ENCODE measurements at regions not wholly inside any gene's neighbourhood (a gene's known extent, or its start where the extent isn't known, plus 50 kb on each side); places are given as distances from the start of the nearest gene placed in this dataset.
A peak's percentile ranks its signal among the peaks of the same experiment; 100 is the strongest.

DNA sequence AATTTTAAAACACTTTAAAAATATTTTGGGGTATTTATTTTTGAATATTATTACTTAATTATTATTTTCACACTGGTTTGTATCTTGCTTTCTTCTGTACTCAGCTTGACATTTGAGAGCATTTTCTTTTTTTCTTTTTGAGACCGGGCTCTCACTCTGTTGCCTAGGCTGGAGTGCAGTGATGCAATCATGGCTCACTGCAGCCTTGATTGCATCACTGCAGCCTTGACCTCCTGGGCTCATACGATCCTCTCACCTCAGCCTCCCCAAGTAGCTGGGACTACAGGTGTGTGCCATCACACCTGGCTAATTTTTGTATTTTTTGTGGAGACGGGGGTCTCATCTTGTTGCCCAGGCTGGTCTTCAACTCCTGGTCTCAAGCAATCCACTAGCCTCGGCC lies 79.9 kb upstream of the DLX2 start:
- H3K4me3 Mint-ChIP-seq = no peak overlapping the region
- H3K36me3 Mint-ChIP-seq (ENCODE audit: low read depth) = no peaks in the 10 kb centered on the region
- no peak overlapping the region for H3K27ac Mint-ChIP-seq
- H3K4me1 Mint-ChIP-seq (ENCODE audit: low read depth) = peaks cover 25% of the 10 kb centered on the region
- peaks cover 3% of the 10 kb centered on the region for H3K9me3 Mint-ChIP-seq
- ATAC-seq (no peak), DNase-seq (no peak)
- intact Hi-C loops (cut with micrococcal nuclease) = no loop called here
- TF ChIP-seq, protein P1, sequence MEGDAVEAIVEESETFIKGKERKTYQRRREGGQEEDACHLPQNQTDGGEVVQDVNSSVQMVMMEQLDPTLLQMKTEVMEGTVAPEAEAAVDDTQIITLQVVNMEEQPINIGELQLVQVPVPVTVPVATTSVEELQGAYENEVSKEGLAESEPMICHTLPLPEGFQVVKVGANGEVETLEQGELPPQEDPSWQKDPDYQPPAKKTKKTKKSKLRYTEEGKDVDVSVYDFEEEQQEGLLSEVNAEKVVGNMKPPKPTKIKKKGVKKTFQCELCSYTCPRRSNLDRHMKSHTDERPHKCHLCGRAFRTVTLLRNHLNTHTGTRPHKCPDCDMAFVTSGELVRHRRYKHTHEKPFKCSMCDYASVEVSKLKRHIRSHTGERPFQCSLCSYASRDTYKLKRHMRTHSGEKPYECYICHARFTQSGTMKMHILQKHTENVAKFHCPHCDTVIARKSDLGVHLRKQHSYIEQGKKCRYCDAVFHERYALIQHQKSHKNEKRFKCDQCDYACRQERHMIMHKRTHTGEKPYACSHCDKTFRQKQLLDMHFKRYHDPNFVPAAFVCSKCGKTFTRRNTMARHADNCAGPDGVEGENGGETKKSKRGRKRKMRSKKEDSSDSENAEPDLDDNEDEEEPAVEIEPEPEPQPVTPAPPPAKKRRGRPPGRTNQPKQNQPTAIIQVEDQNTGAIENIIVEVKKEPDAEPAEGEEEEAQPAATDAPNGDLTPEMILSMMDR (IDR thresholded peaks at IDR 0.05) = no peak
- CTCF ChIA-PET = no interaction called here
- POLR2A ChIA-PET = no interaction called here
- no peaks in the 10 kb centered on the region for H3K27me3 Mint-ChIP-seq

GRCh38 chr2:172193331-172194089 lies 90.8 kb upstream of the DLX2 start:
- no peak for DNase-seq
- no peak overlapping the region for H3K4me3 Mint-ChIP-seq
- ATAC-seq = no peak
- H3K27ac Mint-ChIP-seq = no peak overlapping the region
- H3K27me3 Mint-ChIP-seq = no peaks in the 10 kb centered on the region
- peaks cover 6% of the 10 kb centered on the region for H3K4me1 Mint-ChIP-seq (ENCODE audit: low read depth)
- peaks cover 4% of the 10 kb centered on the region for H3K36me3 Mint-ChIP-seq (ENCODE audit: low read depth)
- peaks cover 26% of the 10 kb centered on the region for H3K9me3 Mint-ChIP-seq
- intact Hi-C loops (cut with micrococcal nuclease) = no loop called here
- ChIA-PET POLR2A (interaction anchor here (0.8 kb wide), 1 partner anchor 211 kb away, joined by 3 read pairs; no protein-coding TSS in a partner anchor), CTCF (interaction anchor here (1.0 kb wide), 1 partner anchor 10 kb away, joined by 4 read pairs; no protein-coding TSS in a partner anchor)
- TF ChIP-seq, protein P1 (IDR thresholded peaks at IDR 0.05) = no peak

DNA sequence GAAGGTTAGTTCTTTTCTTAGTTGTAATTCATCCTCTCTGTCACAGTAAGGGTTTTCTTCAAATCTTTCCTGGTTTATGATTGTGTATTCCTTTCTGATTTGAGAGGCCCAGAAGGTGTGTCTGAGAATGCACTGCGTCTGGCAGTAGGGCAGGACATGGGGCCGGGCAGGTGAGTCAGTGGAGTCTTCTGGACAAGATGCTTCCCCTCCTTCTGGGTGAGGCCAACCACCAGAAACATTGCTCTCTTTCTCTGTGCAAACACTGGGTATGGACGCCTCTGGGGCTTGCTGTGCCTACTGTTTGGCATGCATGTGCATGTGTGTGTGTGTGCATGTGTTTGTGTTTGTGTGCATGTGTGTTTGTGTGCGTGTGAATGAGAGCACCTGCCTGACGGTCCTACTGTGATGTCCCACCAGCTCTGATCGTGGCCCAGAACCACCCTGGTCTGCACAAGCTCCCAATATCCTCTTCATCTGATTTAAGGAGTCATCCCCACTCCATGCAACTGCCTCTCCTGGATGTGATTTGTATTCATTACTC lies 93.2 kb upstream of the DLX2 start:
- CTCF ChIA-PET = no interaction called here
- intact Hi-C loops (cut with micrococcal nuclease) = no loop called here
- POLR2A ChIA-PET = no interaction called here
- DNase-seq (no peak), ATAC-seq (no peak)
- H3K27me3 Mint-ChIP-seq = no peaks in the 10 kb centered on the region
- no peak overlapping the region for H3K27ac Mint-ChIP-seq
- TF ChIP-seq, protein P1 (IDR thresholded peaks at IDR 0.05) = no peak
- peaks cover 31% of the 10 kb centered on the region for H3K9me3 Mint-ChIP-seq
- H3K4me1 Mint-ChIP-seq (ENCODE audit: low read depth) = peaks cover 6% of the 10 kb centered on the region
- H3K4me3 Mint-ChIP-seq = no peak overlapping the region
- peaks cover 8% of the 10 kb centered on the region for H3K36me3 Mint-ChIP-seq (ENCODE audit: low read depth)

GRCh38 chr2:172196768-172197431 lies 94.2 kb upstream of the DLX2 start:
- intact Hi-C loops (cut with micrococcal nuclease) = no loop called here
- H3K4me1 Mint-ChIP-seq (ENCODE audit: low read depth) = peaks cover 6% of the 10 kb centered on the region
- ChIA-PET POLR2A (no interaction called here), CTCF (interaction anchor here (1.8 kb wide), 1 partner anchor 265 kb away, joined by 6 read pairs; no protein-coding TSS in a partner anchor)
- peak; percentile 54 for DNase-seq
- peak; percentile 58 for ATAC-seq
- TF ChIP-seq, protein P1 (IDR thresholded peaks at IDR 0.05) = no peak
- H3K9me3 Mint-ChIP-seq = peaks cover 31% of the 10 kb centered on the region
- no peak overlapping the region for H3K4me3 Mint-ChIP-seq
- H3K36me3 Mint-ChIP-seq (ENCODE audit: low read depth) = peaks cover 8% of the 10 kb centered on the region
- H3K27me3 Mint-ChIP-seq = no peaks in the 10 kb centered on the region
- H3K27ac Mint-ChIP-seq = no peak overlapping the region

DNA sequence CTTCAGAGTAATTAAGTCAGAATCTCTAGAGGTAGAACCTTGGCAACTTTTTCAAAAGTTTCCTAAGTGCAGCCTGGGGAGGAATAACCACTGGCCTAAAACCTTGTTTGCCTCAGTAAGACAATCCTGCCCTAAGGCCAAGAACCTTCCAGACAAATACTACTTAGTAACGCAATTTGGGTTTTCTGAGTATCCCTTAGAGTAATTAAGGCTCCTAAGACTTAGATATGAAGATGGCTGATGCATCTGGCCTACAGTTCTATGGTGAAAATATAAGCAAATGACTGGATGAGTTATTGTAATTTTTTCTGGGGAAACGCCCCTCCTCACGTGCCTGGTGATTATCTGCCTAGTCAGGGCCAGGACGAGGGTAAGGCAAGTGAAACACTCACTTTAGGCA lies 95.7 kb upstream of the DLX2 start:
- no peak overlapping the region for H3K4me3 Mint-ChIP-seq
- ATAC-seq = no peak
- CTCF ChIA-PET = interaction anchor here (1.8 kb wide), 1 partner anchor 263 kb away, joined by 6 read pairs; no protein-coding TSS in a partner anchor

More for the DNA sequence above, 95.7 kb upstream of the DLX2 start:
- POLR2A ChIA-PET = no interaction called here
- H3K36me3 Mint-ChIP-seq (ENCODE audit: low read depth) = peaks cover 6% of the 10 kb centered on the region
- H3K4me1 Mint-ChIP-seq (ENCODE audit: low read depth) = peaks cover 6% of the 10 kb centered on the region
- DNase-seq = no peak
- intact Hi-C loops (cut with micrococcal nuclease) = no loop called here
- no peak overlapping the region for H3K27ac Mint-ChIP-seq
- no peaks in the 10 kb centered on the region for H3K27me3 Mint-ChIP-seq
- TF ChIP-seq, protein P1 (IDR thresholded peaks at IDR 0.05) = no peak
- H3K9me3 Mint-ChIP-seq = peaks cover 23% of the 10 kb centered on the region
